Amniotic stem cell (primary cell): ENCODE measurements at regions not wholly inside any gene's neighbourhood (a gene's known extent, or its start where the extent isn't known, plus 50 kb on each side); places are given as distances from the start of the nearest gene placed in this dataset.
"Not testable (repeated sequence)": the region's sequence is repeated elsewhere in the genome, so short reads cannot be mapped to it uniquely, and the experiment has no call there.

Experiments
- DNase-seq: peaks from one replicate; lab custom pipeline; 2025; lab: John Stamatoyannopoulos, UW

- no peak for DNase-seq
These were observed 59.8 kb upstream of the C5orf63 start for GRCh38 chr5:127133071-127133470.

GRCh38 chr5:127136908-127137307 lies 63.6 kb upstream of the C5orf63 start:
- DNase-seq = no peak

GRCh38 chr5:127143722-127144121 lies 70.4 kb upstream of the C5orf63 start:
- no peak for DNase-seq

GRCh38 chr5:127153031-127153430 lies 79.7 kb upstream of the C5orf63 start:
- DNase-seq = no peak

- no peak for DNase-seq
These were observed 80.2 kb upstream of the C5orf63 start for GRCh38 chr5:127153521-127153920.

GRCh38 chr5:127163750-127164149 lies 90.4 kb upstream of the C5orf63 start:
- no peak for DNase-seq

GRCh38 chr5:127170918-127171600 lies 97.8 kb upstream of the C5orf63 start:
- DNase-seq = no peak

GRCh38 chr5:127176769-127177168 lies 103.5 kb upstream of the C5orf63 start:
- no peak for DNase-seq

- DNase-seq = not testable (repeated sequence)
These were observed 108.0 kb upstream of the MEGF10 start for GRCh38 chr5:127182631-127183030.

- DNase-seq = no peak
These were observed 107.3 kb upstream of the MEGF10 start for GRCh38 chr5:127183332-127183731.

- no peak for DNase-seq
These were observed 105.7 kb upstream of the MEGF10 start for GRCh38 chr5:127184851-127185250.

GRCh38 chr5:127186657-127187056 lies 103.9 kb upstream of the MEGF10 start:
- no peak for DNase-seq

- DNase-seq = no peak
These were observed 102.9 kb upstream of the MEGF10 start for GRCh38 chr5:127187706-127188105.

GRCh38 chr5:127192150-127192549 lies 98.4 kb upstream of the MEGF10 start:
- no peak for DNase-seq

- DNase-seq = no peak
These were observed 97.7 kb upstream of the MEGF10 start for GRCh38 chr5:127192836-127193338.

GRCh38 chr5:127196042-127196441 lies 94.6 kb upstream of the MEGF10 start:
- DNase-seq = no peak

- not testable (repeated sequence) for DNase-seq
These were observed 93.0 kb upstream of the MEGF10 start for GRCh38 chr5:127197402-127198167.

GRCh38 chr5:127202738-127203137 lies 87.9 kb upstream of the MEGF10 start:
- DNase-seq = not testable (repeated sequence)

GRCh38 chr5:127203818-127204217 lies 86.8 kb upstream of the MEGF10 start:
- peak; percentile 7 for DNase-seq

GRCh38 chr5:127205147-127205546 lies 85.4 kb upstream of the MEGF10 start:
- no peak for DNase-seq

GRCh38 chr5:127206320-127207113 lies 84.1 kb upstream of the MEGF10 start:
- DNase-seq = peak; percentile 67

GRCh38 chr5:127210042-127210441 lies 80.6 kb upstream of the MEGF10 start:
- no peak for DNase-seq

GRCh38 chr5:127213231-127213630 lies 77.4 kb upstream of the MEGF10 start:
- no peak for DNase-seq
